ENCODE measurements at regions not wholly inside any gene's neighbourhood (a gene's known extent, or its start where the extent isn't known, plus 50 kb on each side); places are given as distances from the start of the nearest gene placed in this dataset.

DNA sequence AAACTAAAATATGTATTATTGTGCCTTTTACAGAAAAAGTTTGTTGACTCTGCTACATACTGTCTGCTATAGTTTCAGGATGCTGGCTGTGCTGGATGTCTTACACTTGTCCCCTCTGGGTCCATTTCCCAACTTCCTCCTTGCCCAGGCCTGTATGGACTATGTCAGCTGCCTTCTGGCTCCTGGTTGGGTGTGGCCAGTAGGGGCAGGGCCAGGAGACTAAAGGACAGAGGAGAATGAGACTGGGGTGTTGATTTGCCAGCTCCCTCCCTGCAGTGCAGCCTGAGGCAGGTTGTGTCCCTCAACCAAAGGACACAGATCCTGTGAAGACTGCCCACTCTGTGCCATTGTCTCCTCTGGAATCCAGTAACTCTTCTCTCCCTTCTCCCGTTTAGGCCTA lies 90.6 kb upstream of the UBE2E2 start:
- DNase-seq (ENCODE audit: low read depth) = peak; percentile 78
- TF ChIP-seq, protein P1, sequence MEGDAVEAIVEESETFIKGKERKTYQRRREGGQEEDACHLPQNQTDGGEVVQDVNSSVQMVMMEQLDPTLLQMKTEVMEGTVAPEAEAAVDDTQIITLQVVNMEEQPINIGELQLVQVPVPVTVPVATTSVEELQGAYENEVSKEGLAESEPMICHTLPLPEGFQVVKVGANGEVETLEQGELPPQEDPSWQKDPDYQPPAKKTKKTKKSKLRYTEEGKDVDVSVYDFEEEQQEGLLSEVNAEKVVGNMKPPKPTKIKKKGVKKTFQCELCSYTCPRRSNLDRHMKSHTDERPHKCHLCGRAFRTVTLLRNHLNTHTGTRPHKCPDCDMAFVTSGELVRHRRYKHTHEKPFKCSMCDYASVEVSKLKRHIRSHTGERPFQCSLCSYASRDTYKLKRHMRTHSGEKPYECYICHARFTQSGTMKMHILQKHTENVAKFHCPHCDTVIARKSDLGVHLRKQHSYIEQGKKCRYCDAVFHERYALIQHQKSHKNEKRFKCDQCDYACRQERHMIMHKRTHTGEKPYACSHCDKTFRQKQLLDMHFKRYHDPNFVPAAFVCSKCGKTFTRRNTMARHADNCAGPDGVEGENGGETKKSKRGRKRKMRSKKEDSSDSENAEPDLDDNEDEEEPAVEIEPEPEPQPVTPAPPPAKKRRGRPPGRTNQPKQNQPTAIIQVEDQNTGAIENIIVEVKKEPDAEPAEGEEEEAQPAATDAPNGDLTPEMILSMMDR (IDR thresholded peaks at IDR 0.05; ENCODE audit: insufficient read depth, low read depth, low read length, missing control alignments) = no peak
- H3K4me3 ChIP-seq (ENCODE audit: low read length) = no peak overlapping the region

DNA sequence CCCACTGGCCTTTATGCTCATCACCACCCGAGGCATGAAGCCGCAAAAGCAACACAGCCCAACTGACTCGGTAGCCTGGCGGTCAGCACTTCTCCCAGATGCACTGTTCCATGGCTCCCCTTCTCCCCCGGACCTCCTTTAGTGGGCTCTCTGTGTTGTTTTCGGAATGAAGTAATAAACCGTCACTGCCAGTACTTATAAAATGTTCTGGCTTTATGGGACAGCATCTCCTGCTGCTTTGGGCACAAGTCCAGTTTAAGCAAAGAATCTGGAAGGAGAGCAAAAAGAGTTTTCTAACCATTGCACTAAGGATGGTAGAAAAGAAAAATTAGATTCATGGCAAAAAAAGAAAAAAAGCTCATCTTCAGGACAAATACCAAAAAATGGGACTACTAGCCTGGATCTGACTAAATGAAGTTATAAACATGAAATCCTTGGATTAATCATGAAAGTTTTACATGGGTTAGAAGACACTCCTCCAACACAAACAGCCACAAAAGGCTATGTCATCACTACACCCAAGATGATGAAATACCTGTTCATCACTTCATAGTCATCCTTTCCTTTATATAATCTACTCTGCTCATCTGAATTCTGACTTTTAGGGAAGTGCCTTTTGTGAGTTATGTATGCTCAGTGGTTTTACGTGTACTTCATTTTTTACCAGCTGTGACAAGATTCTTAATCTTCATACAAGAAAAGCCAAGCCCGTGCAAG lies 89.5 kb upstream of the UBE2E2 start:
- TF ChIP-seq, protein P1 (IDR thresholded peaks at IDR 0.05; ENCODE audit: insufficient read depth, low read depth, low read length, missing control alignments) = no peak
- DNase-seq (ENCODE audit: low read depth) = peak; percentile 93
- H3K4me3 ChIP-seq (ENCODE audit: low read length) = no peak overlapping the region

- TF ChIP-seq, protein P1 (IDR thresholded peaks at IDR 0.05; ENCODE audit: insufficient read depth, low read depth, low read length, missing control alignments) = no peak
- no peak for DNase-seq (ENCODE audit: low read depth)
Observed at GRCh38 chr3:23114432-23114831, 88.7 kb upstream of the UBE2E2 start.

DNA sequence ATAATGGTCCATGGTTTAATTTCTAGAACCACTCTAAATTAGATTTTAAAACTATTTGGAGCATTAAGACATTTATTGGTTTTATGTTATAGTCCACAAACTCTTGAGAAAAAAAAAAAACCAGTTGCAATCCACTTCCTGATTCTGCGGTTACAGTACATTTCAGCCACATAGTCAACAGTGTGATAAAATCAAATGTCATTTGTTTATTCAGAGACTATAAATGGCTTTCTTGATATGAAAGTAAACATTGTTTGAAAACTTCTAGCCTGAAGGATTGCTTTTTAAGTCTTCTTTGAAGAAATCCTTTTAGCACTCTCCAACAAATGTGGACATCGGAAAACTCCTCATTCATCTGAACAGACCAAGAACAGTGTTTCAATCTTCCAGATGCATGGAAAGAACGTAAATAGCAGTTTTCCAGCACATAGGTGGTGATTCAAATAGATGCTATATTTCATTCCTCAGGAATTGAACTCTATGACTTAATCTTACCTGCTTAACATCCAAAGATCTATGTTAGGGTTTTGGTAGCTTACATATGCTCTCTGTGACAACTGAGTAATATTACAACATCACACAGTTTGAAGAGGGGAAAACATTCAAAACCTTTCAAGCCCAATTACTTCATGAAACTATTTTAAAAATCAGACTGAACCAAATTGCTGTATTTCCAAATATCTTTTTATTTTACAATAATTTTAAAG lies 87.8 kb upstream of the UBE2E2 start:
- TF ChIP-seq, protein P1 (IDR thresholded peaks at IDR 0.05; ENCODE audit: insufficient read depth, low read depth, low read length, missing control alignments) = no peak
- no peak overlapping the region for H3K4me3 ChIP-seq (ENCODE audit: low read length)
- no peak for DNase-seq (ENCODE audit: low read depth)

More at GRCh38 chr3:23114432-23114831, 88.7 kb upstream of the UBE2E2 start:
- no peak overlapping the region for H3K4me3 ChIP-seq (ENCODE audit: low read length)

DNA sequence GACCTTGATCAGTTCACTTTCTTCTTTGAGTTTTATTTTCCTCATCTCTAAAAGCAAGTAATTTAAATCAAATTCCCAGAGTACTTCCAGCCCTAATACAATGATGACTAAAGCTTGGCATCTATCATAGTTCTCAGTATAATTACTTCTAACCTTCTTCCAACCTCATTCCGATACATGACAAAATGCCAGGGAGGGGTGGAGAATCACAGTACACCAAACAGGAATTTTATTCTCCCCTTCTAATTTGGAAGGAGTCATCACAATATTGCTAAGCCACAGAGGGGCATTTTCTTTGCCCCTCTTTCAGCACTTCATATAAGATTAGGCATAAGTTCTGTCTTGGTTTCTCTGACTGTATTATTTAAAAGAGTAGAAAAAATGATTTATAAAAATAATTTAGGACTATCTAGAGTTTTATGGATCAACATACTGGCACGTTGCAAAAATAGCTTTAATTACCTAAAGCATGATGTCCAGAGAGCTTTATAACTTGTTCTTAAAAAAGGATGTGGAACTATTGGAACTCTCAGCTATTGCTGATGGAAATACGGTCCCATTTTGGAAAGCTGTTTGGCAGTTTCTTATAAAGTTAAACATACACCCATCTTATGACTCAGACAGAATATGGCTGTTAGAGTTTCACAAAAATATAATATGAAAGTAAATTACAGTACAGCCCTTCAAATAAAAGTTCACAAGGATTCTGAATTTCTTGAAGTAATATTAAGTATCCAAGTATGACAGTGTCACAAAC lies 86.9 kb upstream of the UBE2E2 start:
- DNase-seq (ENCODE audit: low read depth) = no peak
- TF ChIP-seq, protein P1 (IDR thresholded peaks at IDR 0.05; ENCODE audit: insufficient read depth, low read depth, low read length, missing control alignments) = no peak
- H3K4me3 ChIP-seq (ENCODE audit: low read length) = no peak overlapping the region

DNA sequence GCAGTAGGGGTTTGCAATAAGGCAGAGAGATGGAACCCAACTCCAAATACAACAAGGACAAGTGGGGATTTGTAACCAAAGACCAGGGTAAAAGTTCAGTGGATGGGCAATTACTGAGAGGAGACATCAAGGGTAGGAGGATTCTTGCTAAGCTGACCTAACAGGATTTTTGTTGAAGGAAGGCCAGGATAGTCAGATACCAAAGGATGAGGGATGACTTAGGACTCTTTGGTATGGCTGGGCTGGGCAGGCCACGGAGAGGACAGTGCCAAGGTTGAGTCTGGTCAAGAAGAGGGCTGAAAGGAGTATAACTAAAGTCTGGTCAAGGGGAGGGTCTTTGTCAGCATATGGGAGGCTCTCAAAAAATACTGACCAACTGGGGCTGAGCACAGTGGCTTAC lies 85.3 kb upstream of the UBE2E2 start:
- DNase-seq (ENCODE audit: low read depth) = no peak
- TF ChIP-seq, protein P1 (IDR thresholded peaks at IDR 0.05; ENCODE audit: insufficient read depth, low read depth, low read length, missing control alignments) = no peak
- no peak overlapping the region for H3K4me3 ChIP-seq (ENCODE audit: low read length)

All from epithelial cell of esophagus (primary cell).